ENCODE measurements at regions not wholly inside any gene's neighbourhood (a gene's known extent, or its start where the extent isn't known, plus 50 kb on each side); places are given as distances from the start of the nearest gene placed in this dataset.

- no peak for TF ChIP-seq ARNT (IDR thresholded peaks at IDR 0.05)
- no peak for TF ChIP-seq BHLHE40 (IDR thresholded peaks at IDR 0.05; ENCODE audit: borderline replicate concordance)
- TF ChIP-seq FOXK2 (IDR thresholded peaks at IDR 0.05): no peak
- TF ChIP-seq SUZ12 (IDR thresholded peaks at IDR 0.05): no peak
- no peak for TF ChIP-seq FOXM1 (IDR thresholded peaks at IDR 0.05; ENCODE audit: borderline replicate concordance)
- no peak for TF ChIP-seq FOXA1 (IDR thresholded peaks at IDR 0.05)
- TF ChIP-seq L3MBTL2 (conservative IDR thresholded peaks at IDR 0.05): no peak
- TF ChIP-seq NFRKB (IDR thresholded peaks at IDR 0.05): no peak
- TF ChIP-seq HDGF (IDR thresholded peaks at IDR 0.05; ENCODE audit: borderline replicate concordance): no peak
- no peak for TF ChIP-seq SP1 (IDR thresholded peaks at IDR 0.05)
- no peak for TF ChIP-seq TARDBP (IDR thresholded peaks at IDR 0.05)
Measured at GRCh38 chr19:13574933-13575332, 68.7 kb upstream of the CACNA1A start.

Data from HEK293T (cell line).